BLaER1 treated with 17β-estradiol and CSF1 and Interleukin-3, amounts not matched to agents 10 nM and 100 nM (cell line): ENCODE measurements at regions not wholly inside any gene's neighbourhood (a gene's known extent, or its start where the extent isn't known, plus 50 kb on each side); places are given as distances from the start of the nearest gene placed in this dataset.
"Not testable (repeated sequence)": the region's sequence is repeated elsewhere in the genome, so short reads cannot be mapped to it uniquely, and the experiment has no call there.

ENCODE experiments used
- H3K27ac ChIP-seq, 11 experiments: shearing (Covaris generic); formaldehyde crosslinking; 2 replicates each; pipeline ENCODE4 v1.8.1; 2022
- H3K27me3 ChIP-seq, 11 experiments: shearing (Covaris generic); formaldehyde crosslinking; 2 replicates each; pipeline ENCODE4 v1.8.1; 2022
- H3K36me3 ChIP-seq, 11 experiments: shearing (Covaris generic); formaldehyde crosslinking; 2 replicates each; pipeline ENCODE4 v1.8.1; 2022
- H3K4me1 ChIP-seq, 10 experiments: shearing (Covaris generic); formaldehyde crosslinking; 2 replicates each; pipeline ENCODE4 v1.8.1; 2022
- H3K4me2 ChIP-seq, 11 experiments: shearing (Covaris generic); formaldehyde crosslinking; 2 replicates each; pipeline ENCODE4 v1.8.1; 2022
- H3K4me3 ChIP-seq, 10 experiments: shearing (Covaris generic); formaldehyde crosslinking; 2 replicates each; pipeline ENCODE4 v1.8.1; 2022
- H3K9ac ChIP-seq, 11 experiments: shearing (Covaris generic); formaldehyde crosslinking; 2 replicates each; pipeline ENCODE4 v1.8.1; 2022
- H3K9me3 ChIP-seq, 11 experiments: shearing (Covaris generic); formaldehyde crosslinking; replicated peaks in 1 of 11; 2 replicates each; pipeline ENCODE4 v1.8.1; 2022
- H4K20me1 ChIP-seq, 11 experiments: shearing (Covaris generic); formaldehyde crosslinking; 2 replicates each; pipeline ENCODE4 v1.8.1; 2022
- Cebpa-rat ChIP-seq, 11 experiments: shearing (Covaris generic); IDR thresholded peaks; 2 replicates each; pipeline ENCODE4 v1.8.1; 2022

- H3K4me2 ChIP-seq = no peak overlapping the region
- 0 out of 22 replicates have a peak, but pooled peaks cover 0 to under 1% (median 0%) of the 10 kb centered on the region in 11 experiments for H3K9me3 ChIP-seq
- no peaks in the 10 kb centered on the region for H3K4me1 ChIP-seq
- no peaks in the 10 kb centered on the region for H3K36me3 ChIP-seq
- no peaks in the 10 kb centered on the region for H4K20me1 ChIP-seq
- H3K9ac ChIP-seq = no peak overlapping the region
- no peak overlapping the region for H3K4me3 ChIP-seq
- H3K27me3 ChIP-seq = no peaks in the 10 kb centered on the region
- H3K27ac ChIP-seq = no peak overlapping the region
- no peak for TF ChIP-seq Cebpa-rat (IDR thresholded peaks at IDR 0.05)
Measured at GRCh38 chr11:45741032-45741431, 63.9 kb upstream of the SLC35C1 start.

- H3K4me2 ChIP-seq = no peak overlapping the region
- no peaks in the 10 kb centered on the region for H4K20me1 ChIP-seq
- H3K9ac ChIP-seq = no peak overlapping the region
- H3K27me3 ChIP-seq = no peaks in the 10 kb centered on the region
- TF ChIP-seq Cebpa-rat (IDR thresholded peaks at IDR 0.05) = no peak
- no peaks in the 10 kb centered on the region for H3K4me1 ChIP-seq
- no peaks in the 10 kb centered on the region for H3K36me3 ChIP-seq
- H3K4me3 ChIP-seq = no peak overlapping the region
- H3K27ac ChIP-seq = no peak overlapping the region
- H3K9me3 ChIP-seq = 0 out of 22 replicates have a peak, but pooled peaks cover 0 to 5% (median 0%) of the 10 kb centered on the region in 11 experiments
Measured at GRCh38 chr11:45739866-45740265, 65.1 kb upstream of the SLC35C1 start.

GRCh38 chr11:45739071-45739470, 65.9 kb upstream of the SLC35C1 start:
- H3K9me3 ChIP-seq, H3K36me3 ChIP-seq, H3K4me3 ChIP-seq, H3K9ac ChIP-seq, H3K4me1 ChIP-seq, H3K27me3 ChIP-seq, H3K4me2 ChIP-seq, H4K20me1 ChIP-seq, H3K27ac ChIP-seq: not testable (repeated sequence)

GRCh38 chr11:45738194-45738593, 66.8 kb upstream of the SLC35C1 start:
- not testable (repeated sequence) for H3K27me3 ChIP-seq, H3K4me1 ChIP-seq

GRCh38 chr11:45737056-45737455, 67.9 kb upstream of the SLC35C1 start:
- H3K9ac ChIP-seq = no peak overlapping the region
- no peaks in the 10 kb centered on the region for H3K36me3 ChIP-seq
- no peak for TF ChIP-seq Cebpa-rat (IDR thresholded peaks at IDR 0.05)
- H3K4me2 ChIP-seq = no peak overlapping the region
- H3K9me3 ChIP-seq = 0 out of 22 replicates have a peak, but pooled peaks cover 0 to 5% (median 0%) of the 10 kb centered on the region in 11 experiments
- H4K20me1 ChIP-seq = no peaks in the 10 kb centered on the region
- no peak overlapping the region for H3K4me3 ChIP-seq
- no peaks in the 10 kb centered on the region for H3K4me1 ChIP-seq
- no peak overlapping the region for H3K27ac ChIP-seq
- no peaks in the 10 kb centered on the region for H3K27me3 ChIP-seq

More at GRCh38 chr11:45738194-45738593, 66.8 kb upstream of the SLC35C1 start:
- not testable (repeated sequence) for H3K36me3 ChIP-seq, H3K9me3 ChIP-seq, H3K4me3 ChIP-seq, H4K20me1 ChIP-seq, H3K9ac ChIP-seq, H3K4me2 ChIP-seq, H3K27ac ChIP-seq

GRCh38 chr11:45736424-45736823, 68.5 kb upstream of the SLC35C1 start:
- Histone ChIP-seq H3K27ac (no peak overlapping the region), H4K20me1 (no peaks in the 10 kb centered on the region), H3K36me3 (no peaks in the 10 kb centered on the region), H3K4me3 (no peak overlapping the region), H3K4me2 (no peak overlapping the region), H3K9me3 (0 out of 22 replicates have a peak, but pooled peaks cover 0 to 5% (median 0%) of the 10 kb centered on the region in 11 experiments), H3K9ac (no peak overlapping the region), H3K4me1 (peaks cover 0 to under 1% (median 0%) of the 10 kb centered on the region in 10 experiments; a peak in 1 of 20 replicates), H3K27me3 (no peaks in the 10 kb centered on the region)
- TF ChIP-seq Cebpa-rat (IDR thresholded peaks at IDR 0.05) = no peak

GRCh38 chr11:45733176-45733575, 67.8 kb upstream of the CHST1 start:
- H3K27me3 ChIP-seq = no peaks in the 10 kb centered on the region
- no peak overlapping the region for H3K9ac ChIP-seq
- 0 out of 22 replicates have a peak, but pooled peaks cover 0 to 5% (median 0%) of the 10 kb centered on the region in 11 experiments for H3K9me3 ChIP-seq
- no peak overlapping the region for H3K27ac ChIP-seq
- H3K4me1 ChIP-seq = peaks cover 0 to 3% (median 0%) of the 10 kb centered on the region in 10 experiments; a peak in 1 of 20 replicates
- no peak overlapping the region for H3K4me2 ChIP-seq
- no peaks in the 10 kb centered on the region for H3K36me3 ChIP-seq
- H3K4me3 ChIP-seq = no peak overlapping the region
- no peak for TF ChIP-seq Cebpa-rat (IDR thresholded peaks at IDR 0.05)
- H4K20me1 ChIP-seq = no peaks in the 10 kb centered on the region

GRCh38 chr11:45732343-45732742, 66.9 kb upstream of the CHST1 start:
- Histone ChIP-seq H3K9ac (no peak overlapping the region), H3K4me3 (no peak overlapping the region), H3K27ac (no peak overlapping the region), H3K36me3 (no peaks in the 10 kb centered on the region), H3K4me2 (no peak overlapping the region), H4K20me1 (no peaks in the 10 kb centered on the region), H3K27me3 (no peaks in the 10 kb centered on the region), H3K4me1 (peaks cover 0 to 3% (median 0%) of the 10 kb centered on the region in 10 experiments; a peak in 1 of 20 replicates), H3K9me3 (0 out of 22 replicates have a peak, but pooled peaks cover 0 to 5% (median 0%) of the 10 kb centered on the region in 11 experiments)
- TF ChIP-seq Cebpa-rat (IDR thresholded peaks at IDR 0.05) = no peak

GRCh38 chr11:45731171-45731570, 65.7 kb upstream of the CHST1 start:
- not testable (repeated sequence) for H3K27me3 ChIP-seq, H3K4me2 ChIP-seq, H3K36me3 ChIP-seq, H3K9me3 ChIP-seq, H3K27ac ChIP-seq, H3K9ac ChIP-seq, H3K4me1 ChIP-seq, H3K4me3 ChIP-seq, H4K20me1 ChIP-seq

- Histone ChIP-seq H3K9ac (no peak overlapping the region), H3K4me2 (no peak overlapping the region), H3K36me3 (no peaks in the 10 kb centered on the region), H3K9me3 (no peaks in the 10 kb centered on the region), H3K27ac (no peak overlapping the region), H3K27me3 (no peaks in the 10 kb centered on the region), H3K4me3 (no peak overlapping the region), H4K20me1 (no peaks in the 10 kb centered on the region), H3K4me1 (peaks cover 0 to 12% (median 0%) of the 10 kb centered on the region in 10 experiments; a peak in 7 of 20 replicates)
- no peak for TF ChIP-seq Cebpa-rat (IDR thresholded peaks at IDR 0.05)
Measured at GRCh38 chr11:45730014-45730413, 64.6 kb upstream of the CHST1 start.
